Breast epithelium (tissue), 4 donors: ENCODE measurements at regions not wholly inside any gene's neighbourhood (a gene's known extent, or its start where the extent isn't known, plus 50 kb on each side); places are given as distances from the start of the nearest gene placed in this dataset.

Experiments used
- DNase-seq, 2 donors: peaks; one replicate each; pipeline ENCODE4 v3.0.0-alpha.2; 2019; ENCODE audit warnings: low spot score in 2 of 2
- H3K27ac ChIP-seq, 2 donors: fragments of 200-600 bp; sonication (generic) in 1 of 2; one replicate each; pipeline ENCODE4 v1.5.1; 2016 to 2019; ENCODE audit warnings: mild to moderate bottlenecking in 1 of 2
- H3K27me3 ChIP-seq, 2 donors: fragments of 200-600 bp; sonication (generic) in 1 of 2; one replicate each; pipeline versions ENCODE4 v1.5.1 to v1.6.0; 2017 to 2019; ENCODE audit warnings: control low read depth in 1 of 2, mild to moderate bottlenecking in 1 of 2
- H3K36me3 ChIP-seq: fragments of 200-600 bp; one replicate; pipeline ENCODE4 v1.5.1; 2019
- H3K4me1 ChIP-seq, 2 donors: fragments of 200-600 bp; sonication (generic); one replicate each; pipeline ENCODE4 v1.5.1; 2016 to 2019; ENCODE audit warnings: control low read depth in 1 of 2
- H3K4me3 ChIP-seq, 3 donors: fragments of 200-600 bp; sonication (generic); 1 replicate in 2 of 3; 2 replicates in 1 of 3; pipeline ENCODE4 v1.5.1; 2016 to 2019; ENCODE audit warnings: mild to moderate bottlenecking in 3 of 3, moderate library complexity in 2 of 3
- H3K9me3 ChIP-seq, 2 donors: fragments of 200-600 bp; sonication (generic) in 1 of 2; one replicate each; pipeline ENCODE4 v1.5.1; 2016 to 2019; ENCODE audit warnings: control low read depth in 1 of 2
- POLR2A ChIP-seq: fragments of 450-650 bp; IDR thresholded peaks from one replicate; pipeline ENCODE4 v1.6.1; 2016; ENCODE audit warnings: antibody characterized with exemption, mild to moderate bottlenecking, moderate library complexity
- POLR2AphosphoS5 ChIP-seq, 3 donors: sonication (generic); formaldehyde crosslinking; IDR thresholded peaks; one replicate each; pipeline ENCODE4 v1.6.1; 2017; ENCODE audit warnings: antibody characterized with exemption in 3 of 3
- intact Hi-C: fragments of 100-400 bp; cut with DNase I; formaldehyde crosslinking; loops from one replicate; pipeline ENCODE4 v1.15.1; 2023; ENCODE audit warnings: low total_unique reads
- TF ChIP-seq, protein P1 (sequence below), 3 donors: fragments of 450-650 bp; IDR thresholded peaks; one replicate each; pipeline ENCODE4 v1.5.1; 2016 to 2017; ENCODE audit warnings: antibody characterized with exemption in 3 of 3, mild to moderate bottlenecking in 3 of 3, moderate library complexity in 3 of 3

GRCh38 chr6:133590814-133591213 is 298.1 kb upstream of the TCF21 start:
- intact Hi-C loops: no loop called here
- no peak for TF ChIP-seq POLR2AphosphoS5 (IDR thresholded peaks at IDR 0.05)
- TF ChIP-seq, protein P1, sequence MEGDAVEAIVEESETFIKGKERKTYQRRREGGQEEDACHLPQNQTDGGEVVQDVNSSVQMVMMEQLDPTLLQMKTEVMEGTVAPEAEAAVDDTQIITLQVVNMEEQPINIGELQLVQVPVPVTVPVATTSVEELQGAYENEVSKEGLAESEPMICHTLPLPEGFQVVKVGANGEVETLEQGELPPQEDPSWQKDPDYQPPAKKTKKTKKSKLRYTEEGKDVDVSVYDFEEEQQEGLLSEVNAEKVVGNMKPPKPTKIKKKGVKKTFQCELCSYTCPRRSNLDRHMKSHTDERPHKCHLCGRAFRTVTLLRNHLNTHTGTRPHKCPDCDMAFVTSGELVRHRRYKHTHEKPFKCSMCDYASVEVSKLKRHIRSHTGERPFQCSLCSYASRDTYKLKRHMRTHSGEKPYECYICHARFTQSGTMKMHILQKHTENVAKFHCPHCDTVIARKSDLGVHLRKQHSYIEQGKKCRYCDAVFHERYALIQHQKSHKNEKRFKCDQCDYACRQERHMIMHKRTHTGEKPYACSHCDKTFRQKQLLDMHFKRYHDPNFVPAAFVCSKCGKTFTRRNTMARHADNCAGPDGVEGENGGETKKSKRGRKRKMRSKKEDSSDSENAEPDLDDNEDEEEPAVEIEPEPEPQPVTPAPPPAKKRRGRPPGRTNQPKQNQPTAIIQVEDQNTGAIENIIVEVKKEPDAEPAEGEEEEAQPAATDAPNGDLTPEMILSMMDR (IDR thresholded peaks at IDR 0.05): no peak
- TF ChIP-seq POLR2A: no peak
- Histone ChIP-seq H3K36me3 (no peaks in the 10 kb centered on the region), H3K4me3 (no peak overlapping the region), H3K27me3 (no peaks in the 10 kb centered on the region), H3K4me1 (no peaks in the 10 kb centered on the region), H3K9me3 (no peaks in the 10 kb centered on the region), H3K27ac (no peak overlapping the region)
- DNase-seq: no peak

- Histone ChIP-seq H3K27me3 (no peaks in the 10 kb centered on the region), H3K27ac (no peak overlapping the region), H3K36me3 (no peaks in the 10 kb centered on the region), H3K9me3 (no peaks in the 10 kb centered on the region), H3K4me3 (no peak overlapping the region), H3K4me1 (no peaks in the 10 kb centered on the region)
- intact Hi-C loops: no loop called here
- TF ChIP-seq, protein P1 (IDR thresholded peaks at IDR 0.05): no peak
- TF ChIP-seq POLR2A (no peak), POLR2AphosphoS5 (IDR thresholded peaks at IDR 0.05) (no peak)
- no peak for DNase-seq
Observed at GRCh38 chr6:133591275-133591674, 297.6 kb upstream of the TCF21 start.

DNA sequence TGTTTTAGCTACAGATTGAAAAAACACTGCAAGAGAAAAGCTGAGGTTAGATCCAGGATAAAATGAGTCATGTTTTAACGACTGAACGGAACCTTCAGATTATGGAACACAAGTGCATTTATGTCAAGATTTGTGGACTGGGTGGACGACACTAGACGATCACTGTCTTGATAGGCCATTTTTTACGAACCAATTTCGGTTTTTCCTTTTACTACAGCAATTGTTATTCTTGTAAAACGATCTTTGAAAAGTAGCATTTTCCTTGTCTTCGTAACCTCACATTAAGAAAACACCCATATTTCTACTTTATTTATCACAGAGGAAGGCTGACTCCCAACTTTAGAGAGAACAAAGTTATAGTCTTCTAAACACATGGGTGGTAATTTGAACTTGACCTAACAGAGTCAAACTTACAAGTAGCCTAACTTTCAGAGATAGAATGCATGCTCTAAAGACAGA is 294.2 kb upstream of the TCF21 start:
- Histone ChIP-seq H3K27ac (no peak overlapping the region), H3K4me3 (no peak overlapping the region), H3K9me3 (no peaks in the 10 kb centered on the region), H3K36me3 (no peaks in the 10 kb centered on the region), H3K27me3 (no peaks in the 10 kb centered on the region), H3K4me1 (no peaks in the 10 kb centered on the region)
- DNase-seq: no peak
- intact Hi-C loops: no loop called here
- TF ChIP-seq, protein P1 (IDR thresholded peaks at IDR 0.05): no peak

GRCh38 chr6:133595111-133595761 is 293.7 kb upstream of the TCF21 start:
- intact Hi-C loops: no loop called here
- no peak for DNase-seq
- no peaks in the 10 kb centered on the region for H3K36me3 ChIP-seq
- H3K9me3 ChIP-seq: no peaks in the 10 kb centered on the region
- H3K27ac ChIP-seq: no peak overlapping the region
- H3K4me1 ChIP-seq: no peaks in the 10 kb centered on the region
- H3K4me3 ChIP-seq: no peak overlapping the region
- no peaks in the 10 kb centered on the region for H3K27me3 ChIP-seq
- TF ChIP-seq, protein P1 (IDR thresholded peaks at IDR 0.05): no peak
- TF ChIP-seq POLR2A: no peak
- no peak for TF ChIP-seq POLR2AphosphoS5 (IDR thresholded peaks at IDR 0.05)

- Histone ChIP-seq H3K27ac (no peak overlapping the region), H3K4me3 (no peak overlapping the region), H3K36me3 (no peaks in the 10 kb centered on the region), H3K9me3 (no peaks in the 10 kb centered on the region), H3K4me1 (no peaks in the 10 kb centered on the region), H3K27me3 (no peaks in the 10 kb centered on the region)
- TF ChIP-seq, protein P1 (IDR thresholded peaks at IDR 0.05): no peak
- TF ChIP-seq POLR2AphosphoS5 (IDR thresholded peaks at IDR 0.05): no peak
- intact Hi-C loops: no loop called here
- DNase-seq: no peak
Observed at GRCh38 chr6:133606852-133607251, 282.1 kb upstream of the TCF21 start.
